ENCODE measurements at regions not wholly inside any gene's neighbourhood (a gene's known extent, or its start where the extent isn't known, plus 50 kb on each side); places are given as distances from the start of the nearest gene placed in this dataset.
"Not testable (repeated sequence)": the region's sequence is repeated elsewhere in the genome, so short reads cannot be mapped to it uniquely, and the experiment has no call there.

- H3K27ac ChIP-seq (ENCODE audit: low read depth in 1 of 3, low read length in 2 of 3) = peak overlapping the region in 1 of 3 donors; percentile 27
- FAIRE-seq (no peak), DNase-seq (peak; percentile 41 to 81)
- peaks cover 0 to 3% of the 10 kb centered on the region in 2 donors for H3K9me3 ChIP-seq (ENCODE audit: control insufficient read depth in 2 of 2, insufficient read depth in 1 of 2, low read depth in 1 of 2, low read length in 1 of 2)
- H3K4me1 ChIP-seq (ENCODE audit: control insufficient read depth in 3 of 3, insufficient read depth in 2 of 3, low read depth in 1 of 3, low read length in 2 of 3) = no peaks in the 10 kb centered on the region
- H3K4me3 ChIP-seq (ENCODE audit: low read depth in 1 of 3, low read length in 3 of 3) = no peak overlapping the region
- whole genome bisulfite sequencing, 3 donors = 22 to 63% (median 25%) methylated on average over 1 of the region's 1 CpG
- no peaks in the 10 kb centered on the region for H3K36me3 ChIP-seq (ENCODE audit: control insufficient read depth in 3 of 3, insufficient read depth in 2 of 3, low read depth in 1 of 3, low read length in 3 of 3)
- H3K27me3 ChIP-seq (ENCODE audit: control insufficient read depth in 3 of 3, insufficient read depth in 3 of 3, low read length in 3 of 3) = no peaks in the 10 kb centered on the region
Observed at GRCh38 chr7:79608005-79608404, 154.5 kb upstream of the MAGI2 start.

GRCh38 chr7:79604841-79605240, 151.4 kb upstream of the MAGI2 start:
- 85 to 88% (median 88%) methylated on average over 4 of the region's 4 CpGs for WGBS, 3 donors
- no peak for FAIRE-seq

GRCh38 chr7:79598351-79598750, 144.9 kb upstream of the MAGI2 start:
- H3K27me3 ChIP-seq (ENCODE audit: control insufficient read depth in 3 of 3, insufficient read depth in 3 of 3, low read length in 3 of 3) = no peaks in the 10 kb centered on the region
- no peaks in the 10 kb centered on the region for H3K36me3 ChIP-seq (ENCODE audit: control insufficient read depth in 3 of 3, insufficient read depth in 2 of 3, low read depth in 1 of 3, low read length in 3 of 3)
- H3K9me3 ChIP-seq (ENCODE audit: control insufficient read depth in 2 of 2, insufficient read depth in 1 of 2, low read depth in 1 of 2, low read length in 1 of 2) = no peaks in the 10 kb centered on the region
- H3K27ac ChIP-seq (ENCODE audit: low read depth in 1 of 3, low read length in 2 of 3) = no peak overlapping the region
- H3K4me3 ChIP-seq (ENCODE audit: low read depth in 1 of 3, low read length in 3 of 3) = no peak overlapping the region
- 16 to 26% (median 18%) methylated on average over 3 of the region's 3 CpGs for WGBS, 3 donors
- FAIRE-seq (no peak), DNase-seq (peak; percentile 28 to 81)
- H3K4me1 ChIP-seq (ENCODE audit: control insufficient read depth in 3 of 3, insufficient read depth in 2 of 3, low read depth in 1 of 3, low read length in 2 of 3) = no peaks in the 10 kb centered on the region

More at GRCh38 chr7:79604841-79605240, 151.4 kb upstream of the MAGI2 start:
- Histone ChIP-seq H3K36me3 (ENCODE audit: control insufficient read depth in 3 of 3, insufficient read depth in 2 of 3, low read depth in 1 of 3, low read length in 3 of 3) (no peaks in the 10 kb centered on the region), H3K27me3 (ENCODE audit: control insufficient read depth in 3 of 3, insufficient read depth in 3 of 3, low read length in 3 of 3) (no peaks in the 10 kb centered on the region), H3K4me3 (ENCODE audit: low read depth in 1 of 3, low read length in 3 of 3) (no peak overlapping the region), H3K4me1 (ENCODE audit: control insufficient read depth in 3 of 3, insufficient read depth in 2 of 3, low read depth in 1 of 3, low read length in 2 of 3) (no peaks in the 10 kb centered on the region), H3K27ac (ENCODE audit: low read depth in 1 of 3, low read length in 2 of 3) (no peak overlapping the region), H3K9me3 (ENCODE audit: control insufficient read depth in 2 of 2, insufficient read depth in 1 of 2, low read depth in 1 of 2, low read length in 1 of 2) (peaks cover 0 to 3% of the 10 kb centered on the region in 2 donors)
- DNase-seq = no peak

- not testable (repeated sequence) for H3K27me3 ChIP-seq (ENCODE audit: control insufficient read depth in 3 of 3, insufficient read depth in 3 of 3, low read length in 3 of 3); H3K36me3 ChIP-seq (ENCODE audit: control insufficient read depth in 3 of 3, insufficient read depth in 2 of 3, low read depth in 1 of 3, low read length in 3 of 3); H3K4me3 ChIP-seq (ENCODE audit: low read depth in 1 of 3, low read length in 3 of 3); DNase-seq; FAIRE-seq; H3K9me3 ChIP-seq (ENCODE audit: control insufficient read depth in 2 of 2, insufficient read depth in 1 of 2, low read depth in 1 of 2, low read length in 1 of 2); H3K4me1 ChIP-seq (ENCODE audit: control insufficient read depth in 3 of 3, insufficient read depth in 2 of 3, low read depth in 1 of 3, low read length in 2 of 3); H3K27ac ChIP-seq (ENCODE audit: low read depth in 1 of 3, low read length in 2 of 3)
- WGBS, 3 donors = 36 to 57% (median 44%) methylated on average over 5 of the region's 5 CpGs
Observed at GRCh38 chr7:79594671-79595070, 141.2 kb upstream of the MAGI2 start.

- Histone ChIP-seq H3K9me3 (ENCODE audit: control insufficient read depth in 2 of 2, insufficient read depth in 1 of 2, low read depth in 1 of 2, low read length in 1 of 2) (no peaks in the 10 kb centered on the region), H3K27me3 (ENCODE audit: control insufficient read depth in 3 of 3, insufficient read depth in 3 of 3, low read length in 3 of 3) (no peaks in the 10 kb centered on the region), H3K27ac (ENCODE audit: low read depth in 1 of 3, low read length in 2 of 3) (peak overlapping the region in 1 of 3 donors; percentile 5), H3K4me1 (ENCODE audit: control insufficient read depth in 3 of 3, insufficient read depth in 2 of 3, low read depth in 1 of 3, low read length in 2 of 3) (no peaks in the 10 kb centered on the region), H3K4me3 (ENCODE audit: low read depth in 1 of 3, low read length in 3 of 3) (no peak overlapping the region), H3K36me3 (ENCODE audit: control insufficient read depth in 3 of 3, insufficient read depth in 2 of 3, low read depth in 1 of 3, low read length in 3 of 3) (no peaks in the 10 kb centered on the region)
- peak; percentile 29 to 83 for DNase-seq
- FAIRE-seq = no peak
Observed at GRCh38 chr7:79593866-79594301, 140.4 kb upstream of the MAGI2 start.

GRCh38 chr7:79590916-79591623, 137.6 kb upstream of the MAGI2 start:
- DNase-seq (no peak), FAIRE-seq (no peak)
- H3K9me3 ChIP-seq (ENCODE audit: control insufficient read depth in 2 of 2, insufficient read depth in 1 of 2, low read depth in 1 of 2, low read length in 1 of 2) = no peaks in the 10 kb centered on the region
- H3K36me3 ChIP-seq (ENCODE audit: control insufficient read depth in 3 of 3, insufficient read depth in 2 of 3, low read depth in 1 of 3, low read length in 3 of 3) = no peaks in the 10 kb centered on the region
- no peak overlapping the region for H3K4me3 ChIP-seq (ENCODE audit: low read depth in 1 of 3, low read length in 3 of 3)
- no peaks in the 10 kb centered on the region for H3K4me1 ChIP-seq (ENCODE audit: control insufficient read depth in 3 of 3, insufficient read depth in 2 of 3, low read depth in 1 of 3, low read length in 2 of 3)
- H3K27ac ChIP-seq (ENCODE audit: low read depth in 1 of 3, low read length in 2 of 3) = no peak overlapping the region
- no peaks in the 10 kb centered on the region for H3K27me3 ChIP-seq (ENCODE audit: control insufficient read depth in 3 of 3, insufficient read depth in 3 of 3, low read length in 3 of 3)

- no peaks in the 10 kb centered on the region for H3K4me1 ChIP-seq (ENCODE audit: control insufficient read depth in 3 of 3, insufficient read depth in 2 of 3, low read depth in 1 of 3, low read length in 2 of 3)
- no peak for DNase-seq
- WGBS, 3 donors = 84 to 94% (median 90%) methylated on average over 1 of the region's 1 CpG
- H3K36me3 ChIP-seq (ENCODE audit: control insufficient read depth in 3 of 3, insufficient read depth in 2 of 3, low read depth in 1 of 3, low read length in 3 of 3) = no peaks in the 10 kb centered on the region
- no peak for FAIRE-seq
- no peaks in the 10 kb centered on the region for H3K27me3 ChIP-seq (ENCODE audit: control insufficient read depth in 3 of 3, insufficient read depth in 3 of 3, low read length in 3 of 3)
- no peak overlapping the region for H3K4me3 ChIP-seq (ENCODE audit: low read depth in 1 of 3, low read length in 3 of 3)
- no peaks in the 10 kb centered on the region for H3K9me3 ChIP-seq (ENCODE audit: control insufficient read depth in 2 of 2, insufficient read depth in 1 of 2, low read depth in 1 of 2, low read length in 1 of 2)
- H3K27ac ChIP-seq (ENCODE audit: low read depth in 1 of 3, low read length in 2 of 3) = no peak overlapping the region
Observed at GRCh38 chr7:79590391-79590790, 136.9 kb upstream of the MAGI2 start.

- H3K4me1 ChIP-seq (ENCODE audit: control insufficient read depth in 3 of 3, insufficient read depth in 2 of 3, low read depth in 1 of 3, low read length in 2 of 3) = no peaks in the 10 kb centered on the region
- WGBS, 3 donors = 73 to 91% (median 81%) methylated on average over 2 of the region's 2 CpGs
- H3K36me3 ChIP-seq (ENCODE audit: control insufficient read depth in 3 of 3, insufficient read depth in 2 of 3, low read depth in 1 of 3, low read length in 3 of 3) = no peaks in the 10 kb centered on the region
- DNase-seq (no peak), FAIRE-seq (no peak)
- no peak overlapping the region for H3K27ac ChIP-seq (ENCODE audit: low read depth in 1 of 3, low read length in 2 of 3)
- no peak overlapping the region for H3K4me3 ChIP-seq (ENCODE audit: low read depth in 1 of 3, low read length in 3 of 3)
- H3K9me3 ChIP-seq (ENCODE audit: control insufficient read depth in 2 of 2, insufficient read depth in 1 of 2, low read depth in 1 of 2, low read length in 1 of 2) = no peaks in the 10 kb centered on the region
- H3K27me3 ChIP-seq (ENCODE audit: control insufficient read depth in 3 of 3, insufficient read depth in 3 of 3, low read length in 3 of 3) = no peaks in the 10 kb centered on the region
Observed at GRCh38 chr7:79570903-79571302, 117.4 kb upstream of the MAGI2 start.

Data from small intestine (tissue), 7 donors.